Panc1 (cell line): ENCODE measurements at regions not wholly inside any gene's neighbourhood (a gene's known extent, or its start where the extent isn't known, plus 50 kb on each side); places are given as distances from the start of the nearest gene placed in this dataset.

Source experiments
- ATAC-seq: fragments of 200-7000 bp; cut with Tn5 transposase; 2 replicates; pipeline ENCODE4 v1.9.1; 2020; ENCODE audit warnings: mild to moderate bottlenecking, moderate library complexity
- BruUV-seq: library from RNA; stranded (reverse); fragments of 400-500 nt; replicated peaks from 2 replicates; lab custom pipeline; 2021; lab: Mats Ljungman, UMichigan
- CTCF ChIA-PET: fragments of 300-600 bp; sonication (Branson Sonifier 250); formaldehyde crosslinking; loops from one replicate; lab custom pipeline; 2022; ENCODE audit warnings: antibody characterized with exemption; lab: Charles Lee
- POLR2A ChIA-PET: fragments of 300-600 bp; sonication (Branson Sonifier 250); formaldehyde crosslinking; loops from one replicate; lab custom pipeline; 2022; ENCODE audit warnings: antibody characterized with exemption; lab: Charles Lee
- DNase-seq: peaks from one replicate; pipeline ENCODE4 v3.0.0-alpha.2; 2010; ENCODE audit warnings: low read depth, low spot score
- H3K27ac ChIP-seq: 2 replicates; pipeline ENCODE4 v1.5.1; 2011; ENCODE audit warnings: mild to moderate bottlenecking, low read length, inconsistent platforms
- H3K27me3 ChIP-seq: fragments of 200-500 bp; sonication (Bioruptor generic); 2 replicates; pipeline ENCODE4 v1.6.0; 2014; ENCODE audit warnings: low read length, inconsistent platforms; ENCODE audit not compliant: control insufficient read depth, insufficient read depth
- H3K36me3 ChIP-seq: fragments of 200-500 bp; sonication (Bioruptor generic); 2 replicates; pipeline ENCODE4 v1.5.1; 2014; ENCODE audit warnings: inconsistent platforms, mild to moderate bottlenecking, low read length, moderate library complexity; ENCODE audit not compliant: control insufficient read depth, insufficient read depth
- H3K4me1 ChIP-seq: 2 replicates; pipeline ENCODE4 v1.5.1; 2011; ENCODE audit warnings: inconsistent platforms, mild to moderate bottlenecking, low read length, moderate library complexity; ENCODE audit not compliant: control insufficient read depth, insufficient read depth
- H3K4me3 ChIP-seq, 2 experiments: 2 replicates each; pipeline ENCODE4 v1.5.1; 2011 to 2012; ENCODE audit warnings: low read depth in 2 of 2, low read length in 2 of 2, mild to moderate bottlenecking in 2 of 2, inconsistent platforms in 1 of 2, moderate library complexity in 1 of 2
- H3K9me3 ChIP-seq: fragments of 200-500 bp; sonication (Bioruptor generic); 2 replicates; pipeline ENCODE4 v1.5.1; 2014; ENCODE audit warnings: low read depth, mild to moderate bottlenecking, inconsistent platforms, low read length, moderate library complexity; ENCODE audit not compliant: control insufficient read depth, insufficient read depth
- POLR2AphosphoS5 ChIP-seq: IDR thresholded peaks from 2 replicates; pipeline ENCODE4 v1.6.1; 2012; ENCODE audit warnings: mild to moderate bottlenecking, low read depth, low read length, moderate library complexity
- SIN3A ChIP-seq: IDR thresholded peaks from 2 replicates; pipeline ENCODE4 v1.6.1; 2012; ENCODE audit warnings: low read depth, mild to moderate bottlenecking, low read length, moderate library complexity, borderline replicate concordance; ENCODE audit not compliant: insufficient read depth
- TCF7L2 ChIP-seq: IDR thresholded peaks from 2 replicates; pipeline ENCODE4 v1.6.1; 2011; ENCODE audit warnings: mild to moderate bottlenecking, low read depth, low read length, inconsistent platforms
- in situ Hi-C: cut with HindIII; loops from 2 replicates; pipeline ENCODE4 v1.10.0; 2016; ENCODE audit warnings: low sequenced_read_pairs, low pct_unique_long_range_greater_than_20kb
- intact Hi-C: fragments of 100-400 bp; cut with micrococcal nuclease; formaldehyde crosslinking; loops from one replicate; pipeline ENCODE4 v1.10.0; 2022; ENCODE audit not compliant: unreplicated experiment
- TF ChIP-seq, protein P1 (sequence below): fragments of 450-650 bp; IDR thresholded peaks from 2 replicates; pipeline ENCODE4 v1.5.1; 2017; ENCODE audit warnings: mild to moderate bottlenecking
- TF ChIP-seq, protein P2 (sequence below), 2 experiments: IDR thresholded peaks; 2 replicates each; pipeline ENCODE4 v1.6.1; 2011 to 2012; ENCODE audit warnings: low read depth in 2 of 2, control low read depth in 1 of 2, low read length in 1 of 2, mild to moderate bottlenecking in 1 of 2, moderate library complexity in 1 of 2; ENCODE audit not compliant: insufficient read depth in 1 of 2

DNA sequence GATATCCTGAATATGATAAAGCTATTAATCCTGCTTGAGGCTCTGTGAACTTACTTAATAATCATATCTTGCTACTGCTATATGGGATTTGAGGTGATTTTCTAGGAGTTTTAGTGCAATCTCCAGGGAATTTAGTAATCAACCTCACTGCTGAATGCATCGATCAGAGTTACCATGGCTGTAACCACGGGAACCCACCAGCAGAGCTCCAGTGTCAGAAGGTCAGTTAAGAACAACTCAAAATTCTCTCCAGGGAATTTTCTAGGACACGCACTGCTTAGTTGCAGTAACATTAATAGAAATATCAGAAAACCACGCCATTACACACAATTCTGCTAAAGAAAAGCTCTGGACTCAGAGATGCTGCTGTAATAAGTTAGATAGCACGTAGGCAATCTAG lies 1477.2 kb upstream of the TENM3 start:
- H3K9me3 ChIP-seq = no peaks in the 10 kb centered on the region
- intact Hi-C loops = no loop called here
- TF ChIP-seq TCF7L2 (no peak), SIN3A (no peak), POLR2AphosphoS5 (no peak)
- TF ChIP-seq, protein P1, sequence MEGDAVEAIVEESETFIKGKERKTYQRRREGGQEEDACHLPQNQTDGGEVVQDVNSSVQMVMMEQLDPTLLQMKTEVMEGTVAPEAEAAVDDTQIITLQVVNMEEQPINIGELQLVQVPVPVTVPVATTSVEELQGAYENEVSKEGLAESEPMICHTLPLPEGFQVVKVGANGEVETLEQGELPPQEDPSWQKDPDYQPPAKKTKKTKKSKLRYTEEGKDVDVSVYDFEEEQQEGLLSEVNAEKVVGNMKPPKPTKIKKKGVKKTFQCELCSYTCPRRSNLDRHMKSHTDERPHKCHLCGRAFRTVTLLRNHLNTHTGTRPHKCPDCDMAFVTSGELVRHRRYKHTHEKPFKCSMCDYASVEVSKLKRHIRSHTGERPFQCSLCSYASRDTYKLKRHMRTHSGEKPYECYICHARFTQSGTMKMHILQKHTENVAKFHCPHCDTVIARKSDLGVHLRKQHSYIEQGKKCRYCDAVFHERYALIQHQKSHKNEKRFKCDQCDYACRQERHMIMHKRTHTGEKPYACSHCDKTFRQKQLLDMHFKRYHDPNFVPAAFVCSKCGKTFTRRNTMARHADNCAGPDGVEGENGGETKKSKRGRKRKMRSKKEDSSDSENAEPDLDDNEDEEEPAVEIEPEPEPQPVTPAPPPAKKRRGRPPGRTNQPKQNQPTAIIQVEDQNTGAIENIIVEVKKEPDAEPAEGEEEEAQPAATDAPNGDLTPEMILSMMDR = no peak
- TF ChIP-seq, protein P2, sequence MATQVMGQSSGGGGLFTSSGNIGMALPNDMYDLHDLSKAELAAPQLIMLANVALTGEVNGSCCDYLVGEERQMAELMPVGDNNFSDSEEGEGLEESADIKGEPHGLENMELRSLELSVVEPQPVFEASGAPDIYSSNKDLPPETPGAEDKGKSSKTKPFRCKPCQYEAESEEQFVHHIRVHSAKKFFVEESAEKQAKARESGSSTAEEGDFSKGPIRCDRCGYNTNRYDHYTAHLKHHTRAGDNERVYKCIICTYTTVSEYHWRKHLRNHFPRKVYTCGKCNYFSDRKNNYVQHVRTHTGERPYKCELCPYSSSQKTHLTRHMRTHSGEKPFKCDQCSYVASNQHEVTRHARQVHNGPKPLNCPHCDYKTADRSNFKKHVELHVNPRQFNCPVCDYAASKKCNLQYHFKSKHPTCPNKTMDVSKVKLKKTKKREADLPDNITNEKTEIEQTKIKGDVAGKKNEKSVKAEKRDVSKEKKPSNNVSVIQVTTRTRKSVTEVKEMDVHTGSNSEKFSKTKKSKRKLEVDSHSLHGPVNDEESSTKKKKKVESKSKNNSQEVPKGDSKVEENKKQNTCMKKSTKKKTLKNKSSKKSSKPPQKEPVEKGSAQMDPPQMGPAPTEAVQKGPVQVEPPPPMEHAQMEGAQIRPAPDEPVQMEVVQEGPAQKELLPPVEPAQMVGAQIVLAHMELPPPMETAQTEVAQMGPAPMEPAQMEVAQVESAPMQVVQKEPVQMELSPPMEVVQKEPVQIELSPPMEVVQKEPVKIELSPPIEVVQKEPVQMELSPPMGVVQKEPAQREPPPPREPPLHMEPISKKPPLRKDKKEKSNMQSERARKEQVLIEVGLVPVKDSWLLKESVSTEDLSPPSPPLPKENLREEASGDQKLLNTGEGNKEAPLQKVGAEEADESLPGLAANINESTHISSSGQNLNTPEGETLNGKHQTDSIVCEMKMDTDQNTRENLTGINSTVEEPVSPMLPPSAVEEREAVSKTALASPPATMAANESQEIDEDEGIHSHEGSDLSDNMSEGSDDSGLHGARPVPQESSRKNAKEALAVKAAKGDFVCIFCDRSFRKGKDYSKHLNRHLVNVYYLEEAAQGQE (IDR thresholded peaks at IDR 0.05; ENCODE audit: insufficient read depth in 1 of 2, low read depth in 2 of 2, low read length in 1 of 2) = no peak
- in situ Hi-C loops = no loop called here
- H3K4me3 ChIP-seq = no peak overlapping the region
- DNase-seq (no peak), ATAC-seq (no peak)
- CTCF ChIA-PET = no interaction called here
- H3K36me3 ChIP-seq = no peaks in the 10 kb centered on the region
- no peak overlapping the region for H3K27ac ChIP-seq
- POLR2A ChIA-PET = no interaction called here
- no peaks in the 10 kb centered on the region for H3K4me1 ChIP-seq
- BruUV-seq = no TSS peak
- no peaks in the 10 kb centered on the region for H3K27me3 ChIP-seq

DNA sequence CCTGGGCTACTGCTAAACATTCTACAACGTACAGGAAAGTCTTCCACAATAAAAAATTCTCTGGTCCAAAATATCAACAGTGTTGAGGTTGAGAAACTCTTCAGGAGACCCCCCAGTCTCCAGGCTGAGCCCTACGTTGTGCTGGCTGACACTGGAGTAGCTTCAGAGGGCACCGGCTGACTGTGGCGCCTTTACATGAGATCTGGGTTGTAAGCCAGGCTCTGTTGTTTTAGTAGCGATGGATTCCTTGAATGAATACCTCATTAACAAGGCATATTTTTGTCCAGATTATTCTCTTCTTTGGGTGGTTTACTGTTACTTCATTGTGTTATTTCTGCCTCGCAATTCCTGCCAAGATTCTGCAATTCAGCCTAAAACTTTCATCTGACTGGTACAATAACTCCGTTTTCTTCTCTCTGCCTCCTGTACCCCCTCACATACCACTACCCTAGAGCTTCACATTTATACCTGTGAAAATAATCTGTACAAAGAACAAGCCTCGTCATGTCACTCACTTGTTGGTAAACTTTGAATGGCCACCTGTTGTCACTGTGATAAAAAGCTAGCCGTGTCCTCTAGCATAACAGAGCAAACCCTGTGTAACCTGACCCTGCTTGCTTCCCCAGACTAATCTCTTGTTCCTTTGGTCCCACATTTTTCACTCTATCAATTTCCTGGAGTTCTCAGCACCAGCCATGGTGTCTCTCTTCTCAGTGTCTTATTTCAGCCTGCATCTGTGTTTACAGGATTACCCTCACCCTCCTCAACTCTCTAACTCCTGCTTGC lies 1476.1 kb upstream of the TENM3 start:
- intact Hi-C loops (no loop called here), in situ Hi-C loops (no loop called here)
- BruUV-seq = no TSS peak
- Histone ChIP-seq H3K4me1 (no peaks in the 10 kb centered on the region), H3K9me3 (no peaks in the 10 kb centered on the region), H3K36me3 (no peaks in the 10 kb centered on the region), H3K4me3 (no peak overlapping the region), H3K27ac (no peak overlapping the region), H3K27me3 (no peaks in the 10 kb centered on the region)
- TF ChIP-seq SIN3A (no peak), POLR2AphosphoS5 (no peak), TCF7L2 (no peak)
- TF ChIP-seq, protein P1 = no peak
- TF ChIP-seq, protein P2 (IDR thresholded peaks at IDR 0.05; ENCODE audit: insufficient read depth in 1 of 2, low read depth in 2 of 2, low read length in 1 of 2) = no peak
- ATAC-seq (no peak), DNase-seq (no peak)
- ChIA-PET POLR2A (no interaction called here), CTCF (no interaction called here)
